DMS 273 (cell line): ENCODE measurements at regions not wholly inside any gene's neighbourhood (a gene's known extent, or its start where the extent isn't known, plus 50 kb on each side); places are given as distances from the start of the nearest gene placed in this dataset.

Experiments
- DNase-seq: peaks from one replicate; lab custom pipeline; 2025; ENCODE audit not compliant: unreplicated experiment; lab: John Stamatoyannopoulos, UW

DNA sequence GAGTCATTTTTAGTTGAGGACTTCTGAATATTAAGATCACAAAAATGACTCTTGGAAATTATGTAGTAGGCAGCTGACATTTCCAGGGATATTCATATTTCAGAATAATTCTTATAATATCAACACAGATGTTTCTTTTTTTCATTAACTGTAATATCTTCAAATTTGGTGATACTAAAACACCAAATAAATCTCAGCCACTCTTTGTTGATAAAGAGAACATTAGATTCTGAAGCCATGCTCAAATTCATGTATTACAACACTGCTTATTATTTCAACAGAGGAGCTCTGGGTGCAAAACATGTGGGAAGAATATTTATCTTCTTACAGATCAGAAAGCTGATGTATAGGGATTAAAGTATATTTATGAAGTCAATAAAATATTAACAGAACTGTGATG lies 355.4 kb downstream of the CRPPA start:
- DNase-seq, result no peak

DNA sequence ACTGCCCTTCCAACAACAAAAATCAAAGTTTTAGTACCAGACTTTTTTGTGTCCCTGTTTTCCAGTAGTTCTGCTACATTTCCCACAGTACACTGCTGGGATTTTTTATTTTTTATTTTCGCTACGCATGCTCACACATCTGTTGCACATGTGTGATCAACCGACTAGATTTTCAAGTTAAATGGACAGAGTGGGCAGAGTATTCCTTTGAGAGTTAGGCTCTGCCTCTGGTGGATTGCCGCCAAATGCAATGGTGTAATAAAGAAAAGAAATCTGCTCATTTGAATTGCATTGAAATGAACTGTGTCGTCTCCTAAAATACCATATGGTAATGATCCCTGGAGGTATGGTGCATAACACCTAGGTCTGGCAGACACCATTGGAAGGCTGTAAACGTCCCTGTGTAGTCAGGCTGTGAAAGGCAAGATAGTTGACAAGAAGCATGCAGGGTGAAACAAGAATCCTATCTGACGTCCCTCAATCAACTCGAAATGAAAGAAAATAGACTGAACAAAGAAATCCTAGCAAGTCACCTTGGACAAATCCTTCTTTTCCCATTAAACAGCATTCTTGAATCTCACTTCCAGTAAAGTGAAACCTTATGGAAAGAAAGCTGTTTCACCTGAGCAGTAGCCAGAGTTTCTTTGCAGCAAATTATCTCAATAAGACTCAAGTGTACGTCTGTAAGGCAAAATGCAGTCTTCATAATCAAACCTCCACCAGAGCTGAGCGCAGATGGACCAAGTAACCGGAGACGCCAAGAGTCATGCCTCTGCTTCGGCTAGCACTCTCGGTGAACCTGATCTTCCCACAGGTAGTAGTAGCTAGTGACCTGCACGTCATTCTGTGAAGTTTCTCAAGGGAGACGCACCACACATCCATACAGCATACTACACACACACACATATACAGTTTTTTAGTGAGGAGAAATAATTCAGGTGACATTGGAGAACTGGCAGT lies 357.3 kb downstream of the CRPPA start:
- peak; percentile 83 for DNase-seq

DNA sequence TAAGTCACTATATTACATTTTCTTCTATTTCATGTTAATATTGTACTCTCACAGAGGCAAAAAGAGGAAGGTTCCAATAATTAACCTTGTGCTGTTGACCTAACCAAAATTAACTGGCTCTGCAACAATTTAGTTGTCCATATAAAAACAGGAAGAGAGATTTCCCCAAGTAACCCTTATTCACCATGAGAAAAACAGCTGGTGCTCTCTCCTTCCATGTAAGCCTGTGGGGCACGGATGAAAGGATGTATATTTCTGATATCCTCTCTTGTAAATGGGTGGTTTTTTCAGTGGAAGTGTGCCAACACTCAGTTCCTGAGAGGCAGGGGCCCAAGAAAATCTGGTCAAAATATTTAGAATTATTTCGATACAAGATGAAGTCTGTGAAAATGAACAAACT lies 358.1 kb downstream of the CRPPA start:
- DNase-seq, result peak; percentile 49

DNA sequence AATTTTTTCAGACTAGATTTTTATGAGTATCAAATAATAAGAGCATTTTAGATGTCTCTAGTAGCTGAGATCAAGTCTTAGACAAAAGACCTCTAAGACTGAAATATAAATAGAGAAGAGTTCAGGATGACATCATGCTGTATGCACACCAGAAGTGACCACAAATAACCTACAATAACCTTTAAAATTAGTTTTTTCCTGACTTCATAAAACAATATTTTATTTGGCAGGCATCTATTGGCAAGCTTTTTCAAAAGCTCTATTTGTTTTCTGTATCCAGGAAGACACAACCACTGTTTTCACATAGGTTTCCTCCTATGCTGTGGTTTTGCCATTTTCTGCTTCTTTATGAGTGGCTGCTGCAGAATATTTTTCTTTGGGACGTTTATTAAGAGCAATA lies 359.1 kb downstream of the CRPPA start:
- no peak for DNase-seq

DNA sequence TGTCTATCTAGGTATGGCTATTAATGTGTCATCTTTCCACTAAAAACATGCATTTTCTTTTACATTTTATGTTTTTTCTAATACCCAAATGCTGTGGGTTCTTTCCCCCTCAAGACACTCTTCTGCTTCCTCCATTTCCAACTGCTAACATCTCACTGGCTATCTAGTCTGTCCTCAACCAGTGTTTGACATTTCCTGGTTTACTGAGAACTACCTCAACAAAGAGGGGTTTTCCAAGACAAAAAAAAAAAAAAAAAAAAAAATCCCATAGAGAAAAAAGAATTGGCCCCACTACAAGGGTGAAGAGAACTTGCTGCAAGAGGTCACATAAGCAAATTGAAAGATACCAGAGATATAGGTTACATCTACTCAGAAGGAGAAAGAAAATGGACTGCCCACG lies 359.7 kb downstream of the CRPPA start:
- DNase-seq, result no peak

DNA sequence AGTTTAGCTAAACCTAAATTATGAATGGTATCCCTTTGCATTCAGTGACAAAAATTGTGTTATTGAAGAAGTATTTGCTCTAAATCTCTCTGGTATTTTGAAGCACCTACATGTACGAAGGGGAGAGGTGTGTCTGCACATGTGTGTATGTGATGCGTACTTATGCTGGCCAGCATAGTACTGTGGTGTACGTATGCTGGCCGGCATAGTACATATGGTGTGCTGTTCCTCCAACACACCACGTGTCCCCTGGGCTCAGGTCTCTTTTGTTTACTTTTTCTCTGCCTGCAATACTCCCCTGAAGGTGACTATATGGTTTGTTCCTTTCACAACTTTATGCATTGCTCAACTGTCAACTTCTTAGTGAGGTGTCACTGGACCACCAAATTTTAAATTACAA lies 360.3 kb downstream of the CRPPA start:
- DNase-seq, result no peak

DNA sequence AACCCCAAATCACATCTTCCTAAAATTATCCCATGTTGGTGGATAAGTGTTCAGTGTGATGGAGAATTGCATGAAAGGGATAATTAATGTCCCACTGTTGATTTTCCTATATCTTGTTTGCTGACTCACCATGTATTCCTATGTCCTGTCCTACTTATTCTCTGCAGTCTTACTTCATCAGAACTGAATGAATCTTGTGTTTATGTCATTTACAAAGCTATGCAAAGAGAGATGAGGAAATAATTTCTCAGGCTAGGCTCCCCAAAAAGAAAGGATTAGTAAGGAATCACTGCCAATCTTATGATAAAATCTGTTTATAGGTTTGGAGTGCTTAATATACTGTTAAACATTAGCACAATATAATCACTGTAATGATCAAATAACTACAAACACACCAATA lies 360.8 kb downstream of the CRPPA start:
- no peak for DNase-seq

DNA sequence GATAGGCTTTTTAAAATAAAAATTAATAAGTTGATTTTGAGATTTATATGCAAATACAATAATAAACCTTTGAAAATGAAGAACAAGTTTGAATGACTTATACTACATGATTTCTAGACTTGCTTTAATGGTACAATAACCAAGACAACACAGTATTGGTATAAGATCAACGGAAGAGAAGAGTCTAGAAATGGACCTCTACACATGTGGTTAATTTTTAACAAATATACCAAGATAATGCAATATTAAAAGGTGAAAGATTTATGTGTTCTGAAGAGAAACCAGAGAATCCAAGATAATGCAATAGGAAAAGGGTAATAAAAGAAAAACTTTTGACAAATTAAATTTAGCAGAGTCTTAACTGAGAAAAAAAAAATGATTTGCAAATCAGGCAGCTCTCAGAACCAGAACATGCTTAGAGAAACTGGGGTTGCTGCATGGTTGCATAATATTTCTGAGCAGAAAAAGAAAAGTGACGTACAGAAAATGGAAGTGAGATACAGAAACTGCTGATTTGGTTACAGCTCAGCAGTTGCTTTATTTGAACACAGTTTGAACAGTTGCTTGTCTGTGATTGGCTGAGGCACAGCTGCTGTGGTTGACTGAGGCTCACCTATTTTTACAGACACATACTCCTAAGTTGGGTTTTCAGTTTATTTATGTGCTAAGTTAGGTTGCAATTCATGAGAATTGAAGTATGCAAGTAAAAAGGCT lies 365.9 kb downstream of the CRPPA start:
- DNase-seq, result no peak

DNA sequence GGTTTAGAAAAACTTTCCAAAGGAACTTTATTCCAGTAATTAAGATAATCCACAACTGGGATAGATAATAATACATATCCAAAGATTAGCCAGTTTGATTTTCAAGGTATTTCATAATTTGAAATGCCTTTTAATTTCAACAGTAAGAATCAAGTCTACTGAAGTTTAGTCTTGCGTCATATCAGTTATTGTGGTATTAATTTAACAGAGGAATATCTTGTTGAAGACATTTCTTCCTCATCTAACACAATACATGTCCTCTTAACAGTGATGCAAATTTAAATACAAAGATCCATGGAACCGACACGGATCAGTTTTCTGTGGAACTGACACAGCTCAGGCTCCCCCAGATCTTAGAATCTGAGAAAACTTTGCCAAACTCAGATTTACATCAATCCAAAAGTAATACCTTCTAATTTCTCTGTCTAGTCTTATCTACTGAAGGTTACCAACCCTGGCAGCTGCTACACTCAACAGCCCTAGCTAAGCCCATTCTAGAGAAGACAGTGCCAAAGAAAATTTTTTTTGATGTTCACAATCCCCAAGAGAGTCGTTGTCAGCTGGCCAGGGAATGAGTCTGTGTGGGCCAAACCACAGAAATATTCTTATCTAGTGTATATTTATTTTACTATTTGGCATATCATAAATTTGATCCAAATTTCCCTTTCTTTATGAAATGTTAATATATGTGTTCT lies 365.2 kb upstream of the MEOX2 start:
- DNase-seq, result peak; percentile 44

DNA sequence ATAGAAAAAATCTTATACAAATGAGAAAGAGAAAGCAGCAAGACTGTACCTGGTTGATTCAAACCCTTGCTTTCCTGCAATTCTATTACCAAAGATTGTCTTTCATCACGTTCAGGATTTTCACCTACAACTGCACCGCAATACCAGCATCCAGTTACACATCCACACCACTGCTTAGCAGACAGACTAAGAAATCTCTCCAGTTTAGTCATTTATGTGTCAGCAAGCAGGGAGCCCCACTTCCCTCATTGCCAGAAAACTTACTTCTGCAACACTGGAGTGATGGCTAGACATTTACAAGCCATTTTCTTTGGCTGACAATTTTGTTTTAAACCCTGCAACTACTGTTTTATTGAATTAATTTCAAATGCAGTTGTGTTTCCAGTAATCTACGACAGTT lies 359.6 kb upstream of the MEOX2 start:
- DNase-seq, result no peak

DNA sequence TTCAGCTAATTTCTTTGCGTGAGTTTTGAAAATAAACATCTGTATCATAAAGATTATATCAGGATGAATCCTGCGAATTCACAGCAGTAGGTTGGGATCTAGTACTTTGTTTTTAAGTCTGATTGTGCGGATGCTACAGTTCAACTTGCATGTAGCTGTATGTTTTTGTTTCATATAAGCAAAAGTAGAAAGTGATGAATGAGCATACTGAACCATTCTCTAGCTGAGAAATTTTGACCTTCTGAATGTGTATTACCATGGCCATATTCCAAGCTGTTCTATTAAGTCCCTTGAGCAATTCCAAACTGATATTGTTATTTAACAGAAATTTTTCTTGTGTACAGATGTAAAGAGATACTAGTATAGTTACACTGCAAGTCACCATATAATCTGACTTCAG lies 358.8 kb upstream of the MEOX2 start:
- no peak for DNase-seq

DNA sequence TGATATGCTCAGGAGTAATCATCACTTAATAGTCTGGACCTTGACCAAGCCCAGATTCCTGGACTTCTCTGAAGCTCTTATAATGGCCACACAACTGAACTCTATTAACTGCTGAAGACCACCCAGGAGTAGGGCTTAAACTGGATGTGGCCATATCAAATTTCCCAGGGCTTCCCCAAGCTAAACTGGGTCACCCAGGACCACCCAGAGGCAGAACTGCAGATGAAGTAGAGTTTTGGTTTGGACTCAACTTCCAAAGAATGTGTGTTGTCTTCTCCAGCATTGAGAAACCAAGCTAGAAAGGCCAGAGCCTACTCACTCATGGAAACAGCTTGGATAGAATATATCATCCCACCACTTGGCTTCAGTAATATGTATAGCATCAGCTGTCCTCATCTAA lies 358.2 kb upstream of the MEOX2 start:
- no peak for DNase-seq

DNA sequence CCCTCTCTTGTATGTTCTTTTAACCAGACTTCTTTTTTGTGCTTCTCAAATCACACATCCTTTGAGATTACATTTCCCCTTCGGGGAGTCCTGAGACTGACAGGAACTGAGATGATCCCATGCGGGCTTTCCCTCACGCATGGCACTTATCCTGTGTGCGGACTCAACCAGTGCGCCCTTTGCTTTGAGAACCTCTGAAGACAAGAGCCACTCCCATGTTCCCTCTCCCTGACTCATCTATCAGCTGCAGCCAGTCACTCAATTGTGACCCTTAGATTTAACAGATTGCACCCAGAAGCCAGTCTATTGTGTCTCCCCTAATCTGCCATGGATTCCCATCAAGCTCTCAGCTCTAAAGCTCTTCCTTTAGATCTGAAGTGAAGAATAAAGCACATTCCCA lies 353.9 kb upstream of the MEOX2 start:
- DNase-seq, result no peak

DNA sequence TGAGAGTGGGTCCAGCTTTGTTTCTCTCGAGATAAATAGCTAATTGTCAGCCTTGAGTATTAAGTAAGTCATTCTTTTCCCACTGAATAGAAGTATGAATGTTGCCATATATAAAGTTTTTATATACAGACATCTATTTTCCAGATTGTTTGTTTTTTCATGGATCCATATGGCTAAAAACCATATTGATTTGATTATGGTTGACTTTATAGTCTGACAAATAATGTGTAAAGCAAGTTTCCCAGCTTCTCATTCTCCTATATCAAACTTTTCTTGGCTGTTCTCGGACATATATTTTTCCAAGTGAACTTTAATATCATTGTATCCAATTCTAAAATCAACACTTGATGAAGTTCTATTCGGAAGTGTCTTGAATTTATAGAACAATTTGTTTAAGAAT lies 352.4 kb upstream of the MEOX2 start:
- no peak for DNase-seq

DNA sequence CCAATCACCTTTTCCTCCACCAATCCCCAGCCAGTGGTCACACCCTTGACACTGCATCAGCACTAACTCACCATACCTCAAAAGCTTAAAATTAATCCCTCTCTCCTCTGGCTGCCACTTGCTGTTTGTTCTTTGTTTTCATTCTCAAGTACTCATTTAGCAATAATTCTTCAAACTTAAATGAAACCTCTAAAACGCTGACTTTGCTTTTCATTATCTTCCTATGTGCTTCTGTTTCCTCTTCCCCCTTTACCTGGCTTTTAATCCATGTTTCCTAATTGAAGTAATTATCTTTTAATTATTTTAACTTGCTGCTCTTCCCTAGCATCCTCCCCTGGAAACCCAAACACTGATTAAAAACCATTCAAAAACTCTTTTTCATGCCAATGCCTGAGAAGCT lies 348.9 kb upstream of the MEOX2 start:
- DNase-seq, result no peak

DNA sequence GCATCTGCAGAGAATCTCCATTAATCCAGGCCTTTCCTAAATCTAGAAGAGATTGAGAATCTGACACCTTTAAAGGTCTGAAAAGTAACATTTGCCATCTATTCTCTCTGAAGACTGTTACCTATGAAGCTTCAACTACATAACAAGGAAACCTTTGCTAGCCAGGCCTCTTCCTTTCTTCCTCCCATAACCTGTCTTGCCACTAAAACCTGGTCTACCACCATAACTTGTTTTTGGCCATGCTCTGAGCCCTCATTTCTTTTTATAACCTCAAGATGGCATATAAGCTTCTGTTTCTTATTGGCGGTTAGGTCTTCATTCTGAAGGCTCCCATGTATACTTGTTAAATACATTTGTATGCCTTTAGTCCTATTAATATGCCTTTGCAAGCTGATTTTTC lies 348.4 kb upstream of the MEOX2 start:
- no peak for DNase-seq

DNA sequence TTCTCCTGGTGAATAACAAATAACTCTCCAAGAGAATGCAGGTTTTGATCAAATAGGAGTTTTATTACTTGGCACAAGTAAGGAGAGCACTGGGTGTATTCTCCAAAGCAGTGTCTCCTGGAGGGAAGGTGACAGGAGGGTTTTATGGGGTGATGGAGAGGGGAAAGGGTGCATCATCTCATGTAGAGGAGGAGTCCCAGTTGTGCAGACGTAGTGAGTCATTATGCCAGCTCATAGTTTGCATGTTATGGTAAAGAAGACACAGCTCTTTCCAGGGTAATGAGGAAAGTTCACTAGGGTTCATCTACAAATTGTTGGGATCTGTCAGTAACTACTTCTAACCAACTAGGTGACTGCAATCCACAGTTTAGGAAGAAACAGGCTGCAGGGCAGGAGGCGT lies 347.9 kb upstream of the MEOX2 start:
- DNase-seq, result no peak

DNA sequence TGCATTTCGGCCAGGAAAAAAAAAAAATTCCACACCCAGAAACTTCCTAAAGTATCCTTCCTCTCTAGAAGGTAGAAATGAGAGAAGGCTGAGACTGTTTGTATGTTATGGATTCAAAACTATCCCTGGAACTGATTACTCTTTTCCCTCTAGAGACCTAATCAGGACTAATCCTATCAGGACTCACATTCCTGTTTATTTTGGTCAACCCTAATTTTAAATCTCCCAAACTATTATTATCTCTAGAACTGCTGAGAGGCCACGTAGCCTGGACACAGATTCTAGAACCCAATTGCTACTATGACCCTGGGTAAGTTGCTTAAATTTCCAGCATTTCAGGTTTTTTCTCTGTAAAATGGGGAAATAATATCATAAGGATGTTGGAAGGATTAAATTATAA lies 346.8 kb upstream of the MEOX2 start:
- DNase-seq, result no peak

DNA sequence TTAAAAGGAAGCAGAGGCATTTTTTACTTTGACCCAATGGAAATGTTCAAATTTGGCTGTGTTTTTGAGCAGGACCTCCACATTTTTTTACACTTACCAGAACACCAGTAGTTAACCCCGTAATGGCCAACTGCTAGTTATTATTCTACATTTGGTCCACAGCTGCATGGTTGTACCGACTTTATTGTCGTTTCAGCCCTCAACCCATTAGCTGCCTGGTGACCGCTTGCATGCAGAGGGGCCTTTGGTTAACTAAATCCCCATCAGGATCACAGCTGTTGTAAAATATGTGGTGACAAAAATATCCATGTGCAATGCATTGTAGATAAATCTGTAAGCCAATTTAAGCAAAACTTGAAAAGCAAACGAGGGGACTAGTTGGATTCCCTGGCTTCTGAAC lies 342.2 kb upstream of the MEOX2 start:
- no peak for DNase-seq

DNA sequence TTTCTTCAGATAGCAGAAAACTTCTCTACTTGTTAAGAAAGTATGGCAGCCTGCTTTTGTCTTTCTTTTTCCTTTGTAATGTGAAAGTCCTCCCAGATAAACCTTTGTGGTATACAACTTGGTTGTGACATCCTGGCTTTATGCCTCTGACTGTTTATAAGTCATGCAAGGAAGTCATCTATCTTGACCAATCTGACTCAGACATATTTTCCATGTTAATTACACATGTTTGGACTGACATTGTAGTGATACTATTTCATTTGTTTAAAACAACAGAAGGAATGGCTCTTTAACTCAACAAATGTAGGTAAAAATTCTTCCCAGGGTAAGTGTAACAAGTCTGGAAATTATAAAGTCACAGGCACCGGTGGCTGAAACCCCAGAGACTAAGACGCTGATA lies 341.6 kb upstream of the MEOX2 start:
- no peak for DNase-seq

DNA sequence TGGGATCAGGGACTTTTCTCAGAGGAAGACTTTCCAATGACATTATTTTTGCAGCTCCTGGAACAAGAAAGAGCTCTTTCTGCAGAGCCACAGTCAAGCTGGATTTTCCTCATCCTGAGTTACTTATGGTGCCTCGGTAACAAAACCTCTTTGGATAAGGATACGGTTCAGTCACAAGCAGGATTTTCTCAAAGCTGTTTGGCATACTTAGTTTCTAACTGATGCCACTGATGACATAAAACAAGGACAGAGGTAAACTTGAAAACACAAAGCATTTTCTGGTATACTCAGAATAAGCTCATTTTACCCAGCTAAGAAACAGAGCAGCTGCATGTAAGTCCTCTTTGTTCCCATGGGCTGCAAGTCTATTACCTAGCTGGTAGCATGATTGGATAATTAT lies 340.9 kb upstream of the MEOX2 start:
- no peak for DNase-seq
